RWPE1 (cell line): ENCODE measurements at regions not wholly inside any gene's neighbourhood (a gene's known extent, or its start where the extent isn't known, plus 50 kb on each side); places are given as distances from the start of the nearest gene placed in this dataset.

ENCODE experiments used
- CTCF ChIA-PET: fragments of 350-600 bp; sonication (Branson Sonifier 250); formaldehyde crosslinking; extraction: SDS; loops from one replicate; lab custom pipeline; 2021; lab: Yijun Ruan, JAX
- POLR2A ChIA-PET: fragments of 400-600 bp; formaldehyde crosslinking; extraction: SDS; loops from one replicate; lab custom pipeline; 2020; ENCODE audit warnings: antibody characterized with exemption; ENCODE audit not compliant: low non-redundant PET; lab: Yijun Ruan, JAX
- DNase-seq: peaks from one replicate; pipeline ENCODE4 v3.0.0; 2012; ENCODE audit warnings: low spot score
- H3K27ac ChIP-seq: fragments of 450-650 bp; 2 replicates; pipeline ENCODE4 v1.5.1; 2017
- TF ChIP-seq, protein P1 (sequence below): fragments of 450-650 bp; conservative IDR thresholded peaks from 2 replicates; pipeline ENCODE4 v1.5.1; 2017; ENCODE audit warnings: low read depth, mild to moderate bottlenecking

DNA sequence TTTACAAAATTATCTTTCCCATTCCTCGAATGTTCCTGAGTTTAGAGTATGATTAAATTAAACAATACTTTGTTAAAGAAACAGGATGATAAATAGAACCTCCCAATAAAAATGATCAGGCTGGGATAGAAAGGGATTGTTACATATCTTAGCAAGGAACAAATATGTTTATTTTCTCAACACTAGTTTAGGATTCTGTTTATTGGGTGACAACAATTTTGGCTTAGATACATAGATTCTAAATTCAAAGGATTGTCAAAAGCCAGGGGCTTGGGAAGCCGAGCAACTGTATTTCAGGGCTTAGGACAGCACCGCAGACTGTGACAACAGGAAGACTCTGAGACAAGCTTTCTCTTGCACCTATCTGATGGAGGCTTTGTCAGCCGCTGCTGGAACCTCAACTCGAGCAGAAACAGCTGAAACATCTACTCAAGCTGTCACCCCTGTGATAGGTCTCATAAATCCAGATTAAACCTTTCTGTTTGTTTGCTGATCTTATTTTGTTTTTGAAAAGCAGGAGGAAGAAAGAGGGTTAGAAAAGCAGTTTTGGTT, 562.8 kb upstream of the ZFHX3 start:
- ChIA-PET CTCF (interaction anchor here (0.6 kb wide), 1 partner anchor 1312 kb away, joined by 3 read pairs; no protein-coding TSS in a partner anchor), POLR2A (no interaction called here)
- DNase-seq = no peak
- H3K27ac ChIP-seq = no peak overlapping the region
- TF ChIP-seq, protein P1, sequence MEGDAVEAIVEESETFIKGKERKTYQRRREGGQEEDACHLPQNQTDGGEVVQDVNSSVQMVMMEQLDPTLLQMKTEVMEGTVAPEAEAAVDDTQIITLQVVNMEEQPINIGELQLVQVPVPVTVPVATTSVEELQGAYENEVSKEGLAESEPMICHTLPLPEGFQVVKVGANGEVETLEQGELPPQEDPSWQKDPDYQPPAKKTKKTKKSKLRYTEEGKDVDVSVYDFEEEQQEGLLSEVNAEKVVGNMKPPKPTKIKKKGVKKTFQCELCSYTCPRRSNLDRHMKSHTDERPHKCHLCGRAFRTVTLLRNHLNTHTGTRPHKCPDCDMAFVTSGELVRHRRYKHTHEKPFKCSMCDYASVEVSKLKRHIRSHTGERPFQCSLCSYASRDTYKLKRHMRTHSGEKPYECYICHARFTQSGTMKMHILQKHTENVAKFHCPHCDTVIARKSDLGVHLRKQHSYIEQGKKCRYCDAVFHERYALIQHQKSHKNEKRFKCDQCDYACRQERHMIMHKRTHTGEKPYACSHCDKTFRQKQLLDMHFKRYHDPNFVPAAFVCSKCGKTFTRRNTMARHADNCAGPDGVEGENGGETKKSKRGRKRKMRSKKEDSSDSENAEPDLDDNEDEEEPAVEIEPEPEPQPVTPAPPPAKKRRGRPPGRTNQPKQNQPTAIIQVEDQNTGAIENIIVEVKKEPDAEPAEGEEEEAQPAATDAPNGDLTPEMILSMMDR = no peak

DNA sequence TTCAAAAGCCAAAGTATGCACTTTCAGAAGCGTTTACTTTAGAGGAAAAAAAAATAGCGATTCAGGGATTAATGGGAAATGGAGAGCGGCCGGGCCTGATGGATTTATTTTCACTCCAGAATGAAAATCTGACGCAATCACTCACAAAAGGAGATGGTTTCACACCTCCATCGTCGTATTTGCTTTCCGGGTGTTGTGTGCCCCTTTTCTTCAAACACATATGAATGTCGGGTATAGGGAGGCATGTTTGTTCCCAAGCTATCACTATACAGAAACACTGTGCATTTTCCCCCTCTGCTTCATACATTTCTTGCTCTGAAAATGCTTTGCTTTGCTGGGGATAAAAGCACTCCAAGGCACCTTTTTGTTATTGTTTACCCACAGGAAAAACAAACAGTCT, 562.2 kb upstream of the ZFHX3 start:
- DNase-seq = no peak
- TF ChIP-seq, protein P1 = no peak
- H3K27ac ChIP-seq = no peak overlapping the region
- ChIA-PET CTCF (no interaction called here), POLR2A (no interaction called here)

DNA sequence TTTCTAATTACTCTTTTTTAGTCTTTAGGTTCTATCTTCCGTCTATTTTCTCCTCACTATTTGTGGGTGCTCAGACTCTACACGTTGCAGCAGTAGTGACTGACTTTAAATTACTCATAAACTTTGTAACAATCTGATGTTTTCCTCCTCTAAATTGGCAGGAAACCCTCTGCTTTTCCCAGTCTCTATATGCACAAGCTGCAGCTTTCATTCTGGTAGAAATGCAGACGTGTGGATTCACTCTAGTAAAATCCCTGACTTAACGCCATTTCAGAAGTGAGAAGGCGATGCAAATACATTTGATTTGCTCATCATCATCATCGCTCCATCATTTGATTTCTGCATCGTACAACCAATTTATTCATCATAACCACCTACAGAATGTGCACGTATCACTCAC, 561.0 kb upstream of the ZFHX3 start:
- DNase-seq = no peak
- ChIA-PET CTCF (no interaction called here), POLR2A (no interaction called here)
- TF ChIP-seq, protein P1 = no peak
- H3K27ac ChIP-seq = no peak overlapping the region

DNA sequence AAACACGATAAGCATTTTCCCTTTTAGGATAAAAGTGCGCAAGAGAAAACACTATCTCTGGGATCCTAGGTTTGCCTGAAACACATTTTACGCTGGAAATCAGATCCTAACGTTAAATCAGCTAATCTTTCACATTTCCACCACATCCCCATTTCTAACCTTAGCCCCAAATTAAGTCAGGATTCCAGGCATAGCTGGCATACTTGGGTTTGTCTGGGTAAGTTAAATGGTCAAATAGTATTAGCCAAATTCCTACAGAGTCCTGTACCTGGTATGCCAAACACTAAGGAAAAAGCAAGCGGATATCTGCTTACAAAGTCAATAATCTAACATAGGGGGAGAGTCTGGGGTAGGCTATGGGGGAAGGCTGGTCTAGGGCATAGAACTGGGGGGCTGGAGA, 557.4 kb upstream of the ZFHX3 start:
- ChIA-PET POLR2A (no interaction called here), CTCF (interaction anchor here (0.6 kb wide), 1 partner anchor 158 kb away, joined by 7 read pairs; no protein-coding TSS in a partner anchor)
- TF ChIP-seq, protein P1 = no peak
- no peak for DNase-seq
- no peak overlapping the region for H3K27ac ChIP-seq

DNA sequence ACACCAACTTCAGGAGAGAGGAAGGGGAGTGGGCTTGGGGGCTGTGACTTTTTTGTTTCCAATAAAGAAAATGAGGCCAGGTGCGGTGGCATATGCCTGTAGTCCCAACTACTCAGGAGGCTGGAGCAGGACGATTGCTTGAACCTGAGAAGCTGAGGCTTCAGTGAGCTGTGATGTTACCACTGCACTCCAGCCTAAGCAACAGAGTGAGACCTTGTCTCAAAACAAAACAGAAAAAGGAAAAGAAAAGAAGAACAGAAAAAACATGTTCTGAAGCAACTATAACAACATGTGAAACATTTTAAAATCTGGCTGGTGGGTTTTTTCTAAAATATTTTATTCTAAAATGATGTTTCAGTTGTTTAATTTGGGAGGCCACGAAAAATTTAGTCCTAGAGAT, 554.0 kb upstream of the ZFHX3 start:
- H3K27ac ChIP-seq = no peak overlapping the region
- CTCF ChIA-PET = no interaction called here
- TF ChIP-seq, protein P1 = no peak
- POLR2A ChIA-PET = no interaction called here
- DNase-seq = no peak

DNA sequence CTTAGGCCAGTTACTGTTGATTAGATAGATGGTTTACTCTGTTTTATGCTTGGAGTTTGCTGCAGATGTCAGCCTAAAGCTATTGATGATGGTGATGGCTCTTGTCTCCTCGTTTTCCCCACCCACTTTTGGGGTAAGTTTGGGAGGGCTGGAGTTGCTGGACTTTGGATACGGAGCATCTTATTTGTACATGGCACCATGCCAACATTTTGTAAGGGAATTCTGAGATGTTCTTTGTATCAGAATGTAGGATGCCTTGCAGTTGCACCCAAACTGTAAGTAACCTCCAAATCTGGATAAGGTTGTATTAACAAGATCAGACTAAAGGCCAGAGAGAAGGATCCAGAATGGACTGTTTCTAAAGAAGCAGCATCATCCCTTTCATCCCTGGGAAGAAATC, 551.9 kb upstream of the ZFHX3 start:
- H3K27ac ChIP-seq = no peak overlapping the region
- ChIA-PET CTCF (no interaction called here), POLR2A (no interaction called here)
- no peak for DNase-seq
- TF ChIP-seq, protein P1 = no peak
